GM19043 (cell line): ENCODE measurements at regions not wholly inside any gene's neighbourhood (a gene's known extent, or its start where the extent isn't known, plus 50 kb on each side); places are given as distances from the start of the nearest gene placed in this dataset.
"Not testable (repeated sequence)": the region's sequence is repeated elsewhere in the genome, so short reads cannot be mapped to it uniquely, and the experiment has no call there.

Experiments used
- ATAC-seq: cut with Tn5 transposase; IDR thresholded peaks from one replicate; pipeline ENCODE4 v1.9.1; 2021; ENCODE audit warnings: low read depth; ENCODE audit not compliant: unreplicated experiment

DNA sequence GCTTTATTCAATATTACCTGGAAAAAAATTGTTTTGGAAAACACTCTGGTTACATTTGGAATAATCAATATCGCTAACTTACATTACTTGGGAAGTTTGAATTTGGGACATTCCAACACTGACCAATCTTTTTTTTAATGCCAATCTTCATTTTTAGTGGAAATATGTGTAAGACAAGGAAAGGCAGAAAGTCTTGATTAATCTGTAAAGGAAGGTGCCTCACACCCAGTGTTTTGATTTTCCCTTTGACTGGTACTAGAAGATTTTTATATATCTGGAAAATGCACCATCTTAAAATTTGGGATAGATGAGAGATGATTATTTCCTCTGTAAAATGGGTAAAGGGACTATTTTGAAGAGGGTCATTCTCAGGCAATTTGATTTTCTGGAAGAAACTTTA lies 879.2 kb upstream of the ZEB2 start:
- ATAC-seq, result no peak

- no peak for ATAC-seq
Measured at GRCh38 chr2:145394181-145394580, 874.3 kb upstream of the ZEB2 start.

DNA sequence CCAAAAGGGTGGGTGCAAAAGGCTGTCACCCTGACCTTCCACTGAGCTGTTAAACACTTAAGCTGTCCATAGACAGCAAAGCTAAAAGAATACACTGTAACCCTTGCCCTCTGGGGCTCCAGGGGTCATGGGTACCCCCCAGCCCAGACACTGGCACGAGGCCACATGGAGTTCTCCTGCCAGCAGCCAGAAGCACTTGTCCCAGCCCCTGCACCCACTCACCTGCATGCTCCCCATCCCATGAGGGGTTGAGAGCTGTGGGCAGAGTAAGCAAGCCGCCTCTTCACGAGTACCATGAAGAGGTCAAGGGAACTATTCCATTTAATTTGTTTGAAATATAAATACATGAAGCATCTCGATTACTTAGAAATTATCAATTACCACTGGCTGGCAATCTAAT lies 867.1 kb upstream of the ZEB2 start:
- ATAC-seq, result no peak

DNA sequence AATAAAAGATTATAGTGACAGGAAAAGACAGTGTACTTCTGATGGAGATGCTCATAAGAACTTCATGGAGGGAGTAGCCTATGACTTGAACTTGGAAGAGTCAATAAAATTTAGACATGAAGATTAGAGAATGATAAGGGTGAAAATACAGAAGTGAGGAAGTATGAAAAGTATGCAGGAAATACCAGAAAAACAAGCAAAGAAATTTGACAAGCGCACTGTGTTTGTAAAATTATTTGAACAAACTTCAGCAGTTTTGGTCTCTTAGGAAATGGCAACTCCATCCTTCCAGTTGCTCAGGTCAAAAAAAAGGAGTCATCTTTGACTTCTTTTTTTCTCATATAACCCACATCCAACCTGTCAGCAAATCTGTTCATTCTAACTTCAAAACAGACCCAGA lies 864.0 kb upstream of the ZEB2 start:
- no peak for ATAC-seq

DNA sequence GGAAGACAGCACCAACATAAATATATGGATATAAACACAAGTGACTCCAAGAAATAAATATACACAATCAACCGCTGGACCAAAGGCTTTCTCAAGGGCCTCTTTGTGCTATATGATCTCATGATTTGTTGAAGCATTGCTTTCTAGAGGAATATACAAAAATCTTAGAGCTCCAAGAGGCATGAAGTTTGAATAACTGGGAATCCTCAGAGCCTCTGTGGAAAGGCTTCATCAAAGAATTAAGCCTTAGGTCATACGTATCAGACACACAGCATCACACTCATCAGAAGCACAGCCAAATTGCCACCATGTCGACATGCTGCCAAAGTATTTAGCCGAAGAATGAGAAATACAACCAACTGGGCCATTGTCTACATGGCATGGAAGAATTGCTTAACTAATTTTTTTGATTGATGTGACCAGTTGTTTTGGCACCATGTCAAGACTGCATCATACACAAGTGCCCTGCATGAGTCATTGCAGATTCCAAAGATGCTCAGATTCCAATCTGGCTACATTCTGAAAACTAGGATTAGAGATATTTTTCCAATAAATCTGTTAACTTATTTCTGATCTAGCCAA lies 860.6 kb upstream of the ZEB2 start:
- ATAC-seq, result no peak

DNA sequence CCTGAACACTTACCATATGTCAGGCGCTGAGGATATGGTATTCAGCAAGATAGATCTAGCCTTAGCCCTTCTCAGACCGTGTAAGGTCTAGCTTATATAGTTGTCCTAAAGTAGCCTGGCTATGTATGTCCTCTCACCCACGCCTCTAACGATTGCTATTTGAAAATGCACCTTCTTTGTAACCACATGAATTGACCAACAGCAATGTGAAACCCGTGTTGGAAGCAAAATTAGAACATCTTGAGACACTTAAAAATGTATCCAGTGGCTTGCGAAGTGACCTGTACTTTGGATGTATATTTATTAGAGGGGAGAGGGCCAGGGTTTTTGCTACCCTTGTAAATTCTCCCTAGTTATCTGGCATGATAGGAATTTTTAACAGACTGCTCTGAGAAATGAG lies 860.0 kb upstream of the ZEB2 start:
- no peak for ATAC-seq

GRCh38 chr2:145374165-145374564 lies 854.2 kb upstream of the ZEB2 start:
- no peak for ATAC-seq

- ATAC-seq, result not testable (repeated sequence)
Measured at GRCh38 chr2:145367334-145367733, 847.4 kb upstream of the ZEB2 start.

GRCh38 chr2:145366341-145366740 lies 846.4 kb upstream of the ZEB2 start:
- no peak for ATAC-seq

DNA sequence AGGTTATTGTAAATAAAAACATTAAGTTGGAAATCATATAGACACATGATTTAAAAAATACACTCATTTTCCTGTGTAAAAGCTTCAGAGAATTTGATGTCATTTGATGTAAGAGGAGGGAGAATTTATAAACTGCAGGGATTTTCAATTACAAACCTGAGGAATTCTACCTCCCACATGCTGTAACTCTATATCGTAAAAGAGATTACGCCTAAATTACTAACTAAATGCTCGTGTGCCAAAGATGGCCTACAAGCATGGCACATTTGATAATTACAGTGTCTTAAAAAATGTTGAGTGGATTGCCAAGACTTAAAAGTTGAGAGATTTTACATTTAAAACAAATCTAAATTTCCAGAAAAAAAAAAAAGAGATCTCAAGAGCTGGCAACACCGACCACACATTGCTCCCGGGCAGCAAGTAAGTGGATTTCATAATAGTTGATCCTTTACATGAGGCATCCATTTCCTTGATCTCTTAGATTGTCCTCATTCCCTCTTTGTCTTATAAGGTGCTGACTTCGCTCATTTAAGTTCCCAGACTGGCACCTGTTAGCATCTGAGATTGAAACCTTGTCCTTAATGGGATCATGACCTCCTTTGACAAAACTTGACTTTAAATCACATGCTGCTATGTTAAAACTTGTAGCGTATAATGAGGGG lies 840.3 kb upstream of the ZEB2 start:
- ATAC-seq, result no peak

DNA sequence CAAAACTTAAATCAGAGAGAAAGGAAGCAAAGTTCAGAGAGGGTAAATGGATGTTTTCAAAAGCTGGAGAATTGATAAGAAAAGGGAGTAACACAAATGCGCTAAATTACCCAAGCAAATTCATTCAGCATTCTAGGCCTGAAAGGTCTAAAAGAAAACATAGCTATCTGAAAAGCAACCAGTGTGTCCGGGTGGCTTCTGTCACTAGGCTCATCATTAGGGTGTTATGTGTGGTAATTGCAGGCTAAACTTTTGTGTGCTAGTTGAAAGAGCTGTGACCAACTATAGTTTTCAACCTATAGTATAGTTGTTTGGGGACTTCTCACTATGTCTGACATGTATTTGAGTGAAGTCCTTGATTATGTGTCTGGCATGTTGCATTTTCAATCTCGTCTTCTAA lies 839.6 kb upstream of the ZEB2 start:
- ATAC-seq, result no peak

DNA sequence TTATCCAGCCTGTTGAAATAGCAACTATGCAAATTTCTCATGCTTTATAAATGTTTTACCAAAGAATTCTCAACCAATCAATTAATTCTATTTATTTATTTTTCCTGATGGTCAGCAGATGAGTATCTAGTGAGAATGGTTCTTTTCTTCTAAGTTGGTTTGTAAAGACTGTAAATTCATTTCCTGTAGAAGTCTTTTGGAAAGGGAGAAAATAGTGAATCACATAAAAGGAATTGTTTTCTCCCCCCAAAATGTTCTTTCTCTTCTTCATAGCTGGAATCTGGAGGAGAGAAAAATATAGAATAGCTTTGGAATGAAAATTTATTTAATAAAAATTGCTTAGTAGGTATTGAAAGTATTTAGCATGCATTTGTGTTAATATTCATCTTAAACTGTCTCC lies 836.1 kb upstream of the ZEB2 start:
- no peak for ATAC-seq

GRCh38 chr2:145352484-145352883 lies 832.6 kb upstream of the ZEB2 start:
- ATAC-seq, result no peak

DNA sequence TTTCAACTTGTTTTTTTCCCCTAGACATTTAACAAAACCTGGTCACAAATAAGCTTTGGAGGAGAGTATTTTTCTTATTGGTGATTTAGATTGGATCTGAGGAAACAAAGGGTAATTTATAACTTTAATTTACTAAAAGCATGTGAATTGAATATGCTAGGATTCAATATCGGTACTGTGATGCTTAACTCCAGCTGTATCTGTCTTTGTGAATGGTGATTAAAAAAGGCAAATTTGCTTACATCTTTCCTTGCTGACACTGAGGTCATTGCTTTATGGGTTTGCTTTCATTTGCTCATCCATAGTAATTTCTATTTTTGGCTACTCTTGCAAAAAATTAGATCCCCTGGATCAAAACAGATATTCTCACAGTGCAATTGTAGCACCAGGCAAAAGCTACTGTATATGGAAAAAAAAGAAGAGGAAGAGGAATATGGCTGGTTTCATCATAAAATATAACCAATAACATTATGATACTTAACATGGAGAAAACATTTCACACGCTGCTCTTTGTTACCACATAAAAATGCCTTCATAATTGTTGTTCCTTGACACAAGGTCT lies 832.0 kb upstream of the ZEB2 start:
- ATAC-seq, result no peak

GRCh38 chr2:145350011-145350410 lies 830.1 kb upstream of the ZEB2 start:
- no peak for ATAC-seq

- ATAC-seq, result no peak
Measured at GRCh38 chr2:145344076-145344724, 824.3 kb upstream of the ZEB2 start.

- no peak for ATAC-seq
Measured at GRCh38 chr2:145343287-145343686, 823.4 kb upstream of the ZEB2 start.

DNA sequence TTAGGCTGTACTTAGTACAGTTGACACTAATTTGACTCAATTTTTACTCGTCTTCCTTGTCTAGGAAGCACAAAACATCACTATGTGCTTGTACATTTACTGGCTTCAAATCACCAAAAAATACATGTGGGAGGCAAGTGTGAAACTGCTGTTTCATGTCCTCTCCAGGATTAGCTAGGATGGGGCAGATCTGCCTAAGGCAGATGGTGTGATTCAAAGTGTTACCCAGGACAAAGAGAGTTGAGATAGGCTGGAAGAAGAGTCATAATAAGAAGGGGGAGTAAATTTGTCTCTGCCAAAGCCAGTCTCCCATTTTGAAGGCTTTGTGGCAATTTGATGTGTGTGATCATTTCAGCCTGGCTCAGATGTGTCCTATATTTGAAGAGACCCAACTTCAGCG lies 821.6 kb upstream of the ZEB2 start:
- no peak for ATAC-seq

GRCh38 chr2:145339646-145340045 lies 819.7 kb upstream of the ZEB2 start:
- no peak for ATAC-seq

DNA sequence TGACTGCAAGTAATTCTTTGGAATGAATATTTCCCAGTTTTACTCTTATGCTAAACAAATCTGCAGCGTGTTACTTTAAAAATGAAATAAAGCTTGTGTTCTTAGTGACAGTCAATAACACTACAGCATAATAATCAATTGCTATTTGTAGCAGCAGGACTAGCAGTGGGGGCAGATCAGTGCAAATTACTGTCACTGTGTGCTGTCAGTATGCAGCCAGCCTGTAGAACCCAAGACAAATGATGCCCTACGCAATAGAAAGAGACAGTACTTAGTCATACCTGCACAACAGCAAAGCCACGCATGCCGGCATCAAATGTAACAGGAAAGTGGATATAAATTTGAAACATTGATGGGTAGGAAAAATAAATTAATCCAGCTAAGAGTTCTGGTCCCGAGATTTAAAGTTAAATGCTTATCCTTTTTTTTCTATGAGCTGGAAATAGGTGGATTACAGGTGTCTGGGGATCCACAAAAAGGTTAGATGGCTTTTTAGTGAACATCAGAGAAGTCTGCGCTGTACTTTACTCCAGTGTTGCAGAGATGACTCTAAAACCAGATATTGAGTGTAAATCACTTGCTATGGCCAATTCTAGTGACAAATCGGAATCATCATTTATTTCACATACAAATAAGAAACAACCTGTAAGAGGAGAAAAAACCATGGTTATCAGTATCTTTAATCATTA lies 812.4 kb upstream of the ZEB2 start:
- ATAC-seq, result no peak

GRCh38 chr2:145329971-145330370 lies 810.1 kb upstream of the ZEB2 start:
- ATAC-seq, result no peak
